CD1c-positive myeloid dendritic cell (primary cell): ENCODE measurements at regions not wholly inside any gene's neighbourhood (a gene's known extent, or its start where the extent isn't known, plus 50 kb on each side); places are given as distances from the start of the nearest gene placed in this dataset.
"Not testable (repeated sequence)": the region's sequence is repeated elsewhere in the genome, so short reads cannot be mapped to it uniquely, and the experiment has no call there.

Experiments used
- DNase-seq: peaks from one replicate; pipeline ENCODE4 v3.0.0-alpha.2; 2016; ENCODE audit errors: extremely low spot score

GRCh38 chr12:83603106-83603505 lies 916.4 kb downstream of the TMTC2 start:
- no peak for DNase-seq

GRCh38 chr12:83575326-83575725 lies 888.6 kb downstream of the TMTC2 start:
- no peak for DNase-seq

GRCh38 chr12:83574142-83574541 lies 887.4 kb downstream of the TMTC2 start:
- no peak for DNase-seq

- DNase-seq = no peak
Measured at GRCh38 chr12:83573671-83574070, 887.0 kb downstream of the TMTC2 start.

GRCh38 chr12:83559650-83560049 lies 872.9 kb downstream of the TMTC2 start:
- no peak for DNase-seq

- DNase-seq = not testable (repeated sequence)
Measured at GRCh38 chr12:83556040-83556439, 869.3 kb downstream of the TMTC2 start.

GRCh38 chr12:83541446-83541845 lies 854.7 kb downstream of the TMTC2 start:
- no peak for DNase-seq

- DNase-seq = no peak
Measured at GRCh38 chr12:83538361-83538965, 851.8 kb downstream of the TMTC2 start.

GRCh38 chr12:83537428-83538053 lies 850.8 kb downstream of the TMTC2 start:
- DNase-seq = no peak

- no peak for DNase-seq
Measured at GRCh38 chr12:83536496-83536895, 849.8 kb downstream of the TMTC2 start.

GRCh38 chr12:83528571-83528970 lies 841.9 kb downstream of the TMTC2 start:
- no peak for DNase-seq

GRCh38 chr12:83527810-83528209 lies 841.1 kb downstream of the TMTC2 start:
- DNase-seq = no peak

- DNase-seq = no peak
Measured at GRCh38 chr12:83515306-83516026, 828.8 kb downstream of the TMTC2 start.

- no peak for DNase-seq
Measured at GRCh38 chr12:83514372-83514771, 827.7 kb downstream of the TMTC2 start.

GRCh38 chr12:83506841-83507240 lies 820.1 kb downstream of the TMTC2 start:
- no peak for DNase-seq

- no peak for DNase-seq
Measured at GRCh38 chr12:83505586-83505985, 818.9 kb downstream of the TMTC2 start.

GRCh38 chr12:83499894-83500293 lies 813.2 kb downstream of the TMTC2 start:
- not testable (repeated sequence) for DNase-seq

GRCh38 chr12:83477696-83478095 lies 791.0 kb downstream of the TMTC2 start:
- DNase-seq = no peak

GRCh38 chr12:83476695-83477690 lies 790.3 kb downstream of the TMTC2 start:
- no peak for DNase-seq

GRCh38 chr12:83476006-83476405 lies 789.3 kb downstream of the TMTC2 start:
- DNase-seq = no peak

- no peak for DNase-seq
Measured at GRCh38 chr12:83474369-83474768, 787.7 kb downstream of the TMTC2 start.
